Vagina (tissue), 2 donors: ENCODE measurements at regions not wholly inside any gene's neighbourhood (a gene's known extent, or its start where the extent isn't known, plus 50 kb on each side); places are given as distances from the start of the nearest gene placed in this dataset.

Experiments used
- POLR2A ChIP-seq, 2 donors: fragments of 450-650 bp; IDR thresholded peaks; one replicate each; pipeline ENCODE4 v1.6.1; 2017; ENCODE audit warnings: antibody characterized with exemption in 2 of 2, mild to moderate bottlenecking in 2 of 2, moderate library complexity in 2 of 2
- POLR2AphosphoS5 ChIP-seq, 2 donors: sonication (generic); formaldehyde crosslinking; IDR thresholded peaks; one replicate each; pipeline ENCODE4 v1.9.0; 2017; ENCODE audit warnings: antibody characterized with exemption in 2 of 2, mild to moderate bottlenecking in 2 of 2, low read depth in 1 of 2; ENCODE audit not compliant: insufficient read depth in 1 of 2
- TF ChIP-seq, protein P1 (sequence below), 3 experiments: fragments of 450-650 bp in 2 of 3; fragments of 200-600 bp in 1 of 3; sonication (generic) in 1 of 3; IDR thresholded peaks; one replicate each; pipeline ENCODE4 v1.5.1; 2017 to 2019; ENCODE audit warnings: antibody characterized with exemption in 3 of 3, mild to moderate bottlenecking in 2 of 3, moderate library complexity in 2 of 3

DNA sequence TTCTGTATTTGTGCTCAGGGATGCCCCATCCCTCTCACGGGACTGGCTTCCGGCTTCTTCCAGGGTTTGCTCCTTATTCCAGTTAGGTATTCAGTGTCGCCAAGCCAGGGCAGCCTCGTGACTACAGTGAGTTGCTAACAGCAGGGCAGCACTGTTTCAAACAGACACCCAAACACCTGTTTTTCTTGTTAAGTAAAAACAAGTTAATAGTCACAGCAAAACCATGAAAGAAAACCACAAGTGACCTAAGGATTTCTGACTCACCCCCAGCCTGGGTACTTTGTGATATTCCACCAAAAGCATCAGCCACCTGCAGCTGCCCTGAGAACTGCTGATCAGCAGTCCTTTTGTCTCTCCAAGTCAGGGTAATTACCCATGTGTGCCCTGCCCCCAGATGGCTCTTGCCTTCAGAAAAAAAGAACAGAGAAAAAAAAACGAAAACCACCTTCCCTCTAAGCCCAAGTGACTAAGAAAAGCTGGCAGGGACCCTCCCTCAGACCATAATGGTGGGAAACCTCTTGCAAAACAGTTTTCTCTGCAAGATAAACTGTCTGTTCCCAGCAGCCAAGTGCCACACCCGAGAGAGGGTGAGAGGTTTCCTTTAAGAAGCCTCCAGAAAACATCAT, 178.2 kb downstream of the ANAPC1 start:
- TF ChIP-seq, protein P1, sequence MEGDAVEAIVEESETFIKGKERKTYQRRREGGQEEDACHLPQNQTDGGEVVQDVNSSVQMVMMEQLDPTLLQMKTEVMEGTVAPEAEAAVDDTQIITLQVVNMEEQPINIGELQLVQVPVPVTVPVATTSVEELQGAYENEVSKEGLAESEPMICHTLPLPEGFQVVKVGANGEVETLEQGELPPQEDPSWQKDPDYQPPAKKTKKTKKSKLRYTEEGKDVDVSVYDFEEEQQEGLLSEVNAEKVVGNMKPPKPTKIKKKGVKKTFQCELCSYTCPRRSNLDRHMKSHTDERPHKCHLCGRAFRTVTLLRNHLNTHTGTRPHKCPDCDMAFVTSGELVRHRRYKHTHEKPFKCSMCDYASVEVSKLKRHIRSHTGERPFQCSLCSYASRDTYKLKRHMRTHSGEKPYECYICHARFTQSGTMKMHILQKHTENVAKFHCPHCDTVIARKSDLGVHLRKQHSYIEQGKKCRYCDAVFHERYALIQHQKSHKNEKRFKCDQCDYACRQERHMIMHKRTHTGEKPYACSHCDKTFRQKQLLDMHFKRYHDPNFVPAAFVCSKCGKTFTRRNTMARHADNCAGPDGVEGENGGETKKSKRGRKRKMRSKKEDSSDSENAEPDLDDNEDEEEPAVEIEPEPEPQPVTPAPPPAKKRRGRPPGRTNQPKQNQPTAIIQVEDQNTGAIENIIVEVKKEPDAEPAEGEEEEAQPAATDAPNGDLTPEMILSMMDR (IDR thresholded peaks at IDR 0.05): no peak
- TF ChIP-seq POLR2A (IDR thresholded peaks at IDR 0.05) (no peak), POLR2AphosphoS5 (IDR thresholded peaks at IDR 0.05; ENCODE audit: insufficient read depth in 1 of 2, low read depth in 1 of 2) (no peak)
